GM19438 (cell line): ENCODE measurements at regions not wholly inside any gene's neighbourhood (a gene's known extent, or its start where the extent isn't known, plus 50 kb on each side); places are given as distances from the start of the nearest gene placed in this dataset.

ENCODE experiments used
- ATAC-seq: cut with Tn5 transposase; IDR thresholded peaks from one replicate; pipeline ENCODE4 v1.9.1; 2021; ENCODE audit warnings: low read depth; ENCODE audit not compliant: unreplicated experiment

- no peak for ATAC-seq
These were observed 633.1 kb downstream of the CDH26 start for GRCh38 chr20:60591172-60591799.

- ATAC-seq: no peak
These were observed 640.3 kb downstream of the CDH26 start for GRCh38 chr20:60598528-60598927.

GRCh38 chr20:60599381-60599780 lies 641.2 kb downstream of the CDH26 start:
- ATAC-seq: no peak

GRCh38 chr20:60600036-60600435 lies 641.8 kb downstream of the CDH26 start:
- ATAC-seq: no peak

GRCh38 chr20:60624066-60624465 lies 628.0 kb upstream of the CDH4 start:
- ATAC-seq: no peak

GRCh38 chr20:60627751-60628565 lies 624.1 kb upstream of the CDH4 start:
- ATAC-seq: no peak

GRCh38 chr20:60628749-60629148 lies 623.3 kb upstream of the CDH4 start:
- no peak for ATAC-seq

- ATAC-seq: no peak
These were observed 622.9 kb upstream of the CDH4 start for GRCh38 chr20:60629206-60629605.

- ATAC-seq: no peak
These were observed 621.5 kb upstream of the CDH4 start for GRCh38 chr20:60630609-60631008.

- no peak for ATAC-seq
These were observed 620.3 kb upstream of the CDH4 start for GRCh38 chr20:60631585-60632287.

GRCh38 chr20:60632391-60633262 lies 619.4 kb upstream of the CDH4 start:
- no peak for ATAC-seq

- no peak for ATAC-seq
These were observed 617.4 kb upstream of the CDH4 start for GRCh38 chr20:60634491-60635172.

- no peak for ATAC-seq
These were observed 615.6 kb upstream of the CDH4 start for GRCh38 chr20:60636417-60636816.

- ATAC-seq: no peak
These were observed 614.3 kb upstream of the CDH4 start for GRCh38 chr20:60637801-60638200.

GRCh38 chr20:60638430-60639098 lies 613.5 kb upstream of the CDH4 start:
- no peak for ATAC-seq

- no peak for ATAC-seq
These were observed 610.1 kb upstream of the CDH4 start for GRCh38 chr20:60641879-60642447.

GRCh38 chr20:60642541-60642940 lies 609.5 kb upstream of the CDH4 start:
- no peak for ATAC-seq

GRCh38 chr20:60648556-60648955 lies 603.5 kb upstream of the CDH4 start:
- ATAC-seq: no peak

GRCh38 chr20:60649541-60649940 lies 602.5 kb upstream of the CDH4 start:
- ATAC-seq: no peak
